ENCODE measurements at regions not wholly inside any gene's neighbourhood (a gene's known extent, or its start where the extent isn't known, plus 50 kb on each side); places are given as distances from the start of the nearest gene placed in this dataset.

DNA sequence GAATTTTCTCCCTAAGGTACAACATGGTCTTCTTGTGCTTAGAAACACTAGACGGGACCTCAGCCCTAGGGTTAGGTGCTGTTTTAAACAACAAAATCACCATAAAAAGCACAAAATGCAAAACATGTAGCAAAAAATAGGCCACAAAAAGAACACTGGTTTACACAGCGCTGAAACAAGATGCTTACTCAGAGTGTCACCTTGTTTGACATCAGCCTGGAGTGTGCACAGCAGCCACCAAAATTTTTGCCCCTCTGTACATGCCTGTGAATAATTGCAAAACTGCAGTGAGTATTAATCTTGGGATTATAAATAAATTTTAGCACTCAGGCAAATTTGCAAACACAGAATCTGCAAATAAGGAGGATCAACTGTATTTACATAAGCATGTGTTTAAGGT is 110.1 kb downstream of the PLG start:
- no peaks in the 10 kb centered on the region for H3K9me1 ChIP-seq (replicated peaks; ENCODE audit: control insufficient read depth, extremely low read depth, insufficient read depth, low read length)
- no peaks in the 10 kb centered on the region for H3K36me3 ChIP-seq (ENCODE audit: control insufficient read depth in 2 of 2, extremely low read depth in 1 of 2, insufficient read depth in 2 of 2, low read length in 2 of 2)
- H3K27ac ChIP-seq (ENCODE audit: insufficient read depth, low read depth, low read length) = no peak overlapping the region
- H3K9me3 ChIP-seq (replicated peaks; ENCODE audit: control insufficient read depth, insufficient read depth, low read length) = no peaks in the 10 kb centered on the region
- no peak overlapping the region for H3K4me3 ChIP-seq (replicated peaks in 1 of 3; ENCODE audit: insufficient read depth in 1 of 3, low read depth in 1 of 3, low read length in 3 of 3)
- H3K9ac ChIP-seq (replicated peaks; ENCODE audit: extremely low read depth, insufficient read depth, low read length) = no peak overlapping the region
- H3K79me2 ChIP-seq (ENCODE audit: control insufficient read depth, insufficient read depth, low read length) = no peaks in the 10 kb centered on the region
- ChIA-PET POLR2A (no interaction called here), CTCF (no interaction called here)
- no peaks in the 10 kb centered on the region for H3K27me3 ChIP-seq (ENCODE audit: control insufficient read depth in 2 of 2, insufficient read depth in 2 of 2, low read length in 2 of 2)
- BruUV-seq (replicated peaks) = no TSS peak
- intact Hi-C loops (cut with micrococcal nuclease) (no loop called here), dilution Hi-C loops (cut with MboI; ENCODE audit: extremely low pct_ligation_motif_present, low sequenced_read_pairs) (no loop called here)
- H3K4me2 ChIP-seq (ENCODE audit: insufficient read depth, low read length) = no peak overlapping the region
- FAIRE-seq (no peak), DNase-seq (ENCODE audit: low read depth, low spot score) (no peak)
- no peaks in the 10 kb centered on the region for H4K20me1 ChIP-seq (replicated peaks; ENCODE audit: control insufficient read depth, extremely low read depth, insufficient read depth, low read length)
- TF ChIP-seq MYC (IDR thresholded peaks at IDR 0.05; ENCODE audit: low read depth, low read length) (no peak), POLR2A (IDR thresholded peaks at IDR 0.05; ENCODE audit: low read depth, low read length) (no peak), JUN (IDR thresholded peaks at IDR 0.05; ENCODE audit: borderline replicate concordance, insufficient read depth, insufficient read length, low read depth) (no peak), EZH2 (IDR thresholded peaks at IDR 0.05; ENCODE audit: borderline replicate concordance, low read depth, low read length, severe bottlenecking) (no peak), POLR2AphosphoS5 (IDR thresholded peaks at IDR 0.05; ENCODE audit: insufficient read depth, low read depth, low read length) (no peak), GATA2 (IDR thresholded peaks at IDR 0.05; ENCODE audit: insufficient read depth, insufficient read length, low read depth, low read length) (no peak), CTCF (IDR thresholded peaks at IDR 0.05; ENCODE audit: extremely low read depth in 1 of 2, insufficient read depth in 1 of 2, low read depth in 1 of 2, low read length in 2 of 2) (no peak), FOS (IDR thresholded peaks at IDR 0.05; ENCODE audit: borderline replicate concordance, insufficient read depth, low read length) (no peak)
- TF ChIP-seq, protein P1, sequence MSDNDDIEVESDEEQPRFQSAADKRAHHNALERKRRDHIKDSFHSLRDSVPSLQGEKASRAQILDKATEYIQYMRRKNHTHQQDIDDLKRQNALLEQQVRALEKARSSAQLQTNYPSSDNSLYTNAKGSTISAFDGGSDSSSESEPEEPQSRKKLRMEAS (IDR thresholded peaks at IDR 0.05; ENCODE audit: insufficient read depth, insufficient read length) = no peak
- H3K4me1 ChIP-seq (ENCODE audit: control insufficient read depth, extremely low read depth, insufficient read depth, low read length) = no peaks in the 10 kb centered on the region
- H2AFZ ChIP-seq (ENCODE audit: low read depth, low read length) = no peak overlapping the region

All from endothelial cell of umbilical vein (primary cell).